DLD1 (cell line): ENCODE measurements at regions not wholly inside any gene's neighbourhood (a gene's known extent, or its start where the extent isn't known, plus 50 kb on each side); places are given as distances from the start of the nearest gene placed in this dataset.

ENCODE experiments used
- in situ Hi-C: cut with HindIII; loops from 2 replicates; pipeline ENCODE4 v1.10.0; 2017; ENCODE audit warnings: low sequenced_read_pairs

DNA sequence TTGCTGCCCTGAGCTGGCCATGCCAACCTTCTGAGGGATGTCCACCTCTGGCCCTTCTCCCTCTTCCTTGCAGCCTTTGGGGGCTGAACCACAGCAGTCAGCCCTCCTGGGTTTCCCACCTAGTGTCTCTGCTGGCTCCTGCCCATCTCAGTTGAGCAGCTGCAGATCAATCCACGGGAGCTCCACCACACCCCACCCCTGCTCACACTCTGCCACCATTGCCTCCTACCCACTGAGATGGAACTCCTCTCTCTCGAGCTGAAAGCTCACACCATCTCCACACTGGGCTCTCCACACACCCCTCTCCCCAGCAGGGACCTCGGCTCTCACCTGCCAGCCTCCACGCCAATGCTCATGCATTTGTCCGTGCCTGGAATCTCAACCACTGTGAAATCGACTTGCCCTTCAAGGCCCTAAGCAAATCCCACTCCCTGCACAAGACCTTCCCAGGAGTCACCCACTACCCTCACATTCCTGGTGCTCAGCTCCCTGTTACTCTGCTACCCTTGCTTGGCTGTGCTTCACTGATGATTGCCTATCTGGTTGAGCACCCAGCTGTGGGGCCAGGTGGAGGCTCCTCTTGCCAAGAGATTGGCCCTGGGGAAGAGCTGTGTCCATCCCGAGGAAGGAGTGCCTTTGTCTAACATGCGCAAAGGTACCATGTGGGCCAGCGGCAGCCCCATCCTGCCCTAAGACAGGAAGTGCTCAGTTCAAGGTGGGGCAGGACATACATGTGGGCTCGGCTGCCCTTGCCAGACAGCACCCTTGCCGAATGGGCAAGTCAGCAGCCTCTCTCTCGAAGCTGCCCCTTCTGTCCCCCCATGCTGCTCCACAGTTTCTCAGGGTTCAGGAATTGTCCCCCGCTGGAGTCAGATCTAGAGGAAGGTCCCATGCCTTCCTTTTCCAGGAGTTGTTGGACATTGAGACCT is 208.7 kb downstream of the CYP26B1 start:
- in situ Hi-C loops = loop anchor here (10.0 kb wide), 1 partner anchor 124 kb away; no protein-coding TSS in a partner anchor

DNA sequence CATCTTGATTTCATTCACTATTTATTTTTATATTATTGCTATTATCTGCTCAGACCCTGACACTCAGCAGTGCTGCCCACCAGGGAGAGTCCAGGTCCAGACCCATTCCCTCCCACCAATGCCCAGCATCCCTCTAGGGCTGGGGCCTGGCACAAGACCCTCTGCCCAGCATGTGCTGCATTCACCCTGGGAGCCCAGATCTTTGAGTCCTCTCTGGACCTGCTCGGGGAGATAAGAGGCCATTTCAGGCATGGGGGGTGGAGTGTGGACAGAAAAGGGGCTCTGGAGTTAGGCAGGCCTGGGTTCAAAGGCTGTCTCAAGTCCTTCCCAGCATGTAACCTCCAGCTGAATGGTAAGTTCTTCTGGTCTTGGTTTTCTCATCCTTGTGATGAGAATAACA is 209.6 kb downstream of the CYP26B1 start:
- in situ Hi-C loops = loop anchor here (10.0 kb wide), 1 partner anchor 123 kb away; no protein-coding TSS in a partner anchor

DNA sequence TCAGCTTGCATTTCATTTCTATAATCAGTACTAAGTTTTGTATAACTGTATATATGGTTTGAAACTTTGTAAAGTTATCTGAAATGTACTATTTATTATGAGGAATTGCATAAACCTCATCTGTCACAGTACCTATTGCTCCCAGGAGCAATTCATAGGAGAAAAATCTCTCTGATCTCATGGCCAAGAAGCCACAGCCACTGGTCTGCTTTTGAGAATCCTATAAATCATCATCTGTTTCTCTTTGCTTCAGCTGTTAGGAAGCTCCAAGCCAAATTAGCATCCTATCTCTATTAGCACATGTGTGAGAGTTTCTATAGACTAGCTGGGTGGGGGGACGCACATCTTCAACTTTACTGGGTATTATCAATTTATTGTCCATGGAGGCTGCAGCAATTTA is 210.3 kb downstream of the CYP26B1 start:
- in situ Hi-C loops = loop anchor here (10.0 kb wide), 1 partner anchor 123 kb away; no protein-coding TSS in a partner anchor

DNA sequence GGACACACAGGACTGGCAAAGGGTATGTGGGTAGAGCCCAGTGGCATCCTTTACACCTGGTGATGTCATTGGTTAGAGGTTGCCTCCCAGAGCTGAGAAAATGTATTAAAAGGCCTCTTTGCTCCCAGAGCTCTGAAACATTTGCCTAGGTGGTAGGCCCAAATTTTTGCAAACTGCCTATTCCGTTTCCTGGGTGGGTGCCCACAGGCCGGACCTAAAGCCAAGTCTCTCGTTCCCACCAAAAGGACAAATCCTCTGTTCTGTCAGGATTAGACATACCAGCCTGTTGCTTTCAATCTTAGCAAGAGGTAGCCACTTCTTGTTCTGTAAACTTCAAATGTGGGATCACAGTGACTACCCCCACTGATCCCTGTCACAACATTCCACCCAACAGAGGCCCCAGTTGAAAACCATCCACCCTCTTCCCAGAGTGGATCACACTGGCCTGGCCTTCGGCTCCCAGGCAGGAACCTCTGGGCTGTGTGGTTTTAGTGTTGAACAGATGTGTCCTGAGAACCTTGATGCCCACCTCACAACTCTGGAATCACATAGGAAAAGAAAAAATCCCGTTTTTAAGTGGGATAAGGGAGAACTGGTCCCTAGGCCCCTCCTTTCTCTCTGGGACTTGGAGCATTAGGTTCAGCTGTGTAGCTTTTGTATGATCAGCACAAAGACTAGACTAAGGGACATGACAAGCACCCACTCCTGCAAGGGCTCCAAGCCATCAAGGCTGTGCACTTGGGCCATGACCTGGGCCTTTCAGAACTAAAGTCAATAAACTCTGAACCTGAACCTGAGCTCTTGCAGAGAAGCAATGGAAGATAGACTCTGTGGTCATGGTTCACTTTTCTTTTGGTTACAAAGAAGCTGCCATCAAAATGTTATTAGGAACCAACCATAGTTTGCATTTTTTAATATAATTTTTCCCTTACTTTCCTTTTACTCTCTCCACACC is 211.3 kb downstream of the CYP26B1 start:
- in situ Hi-C loops = loop anchor here (10.0 kb wide), 1 partner anchor 122 kb away; no protein-coding TSS in a partner anchor

DNA sequence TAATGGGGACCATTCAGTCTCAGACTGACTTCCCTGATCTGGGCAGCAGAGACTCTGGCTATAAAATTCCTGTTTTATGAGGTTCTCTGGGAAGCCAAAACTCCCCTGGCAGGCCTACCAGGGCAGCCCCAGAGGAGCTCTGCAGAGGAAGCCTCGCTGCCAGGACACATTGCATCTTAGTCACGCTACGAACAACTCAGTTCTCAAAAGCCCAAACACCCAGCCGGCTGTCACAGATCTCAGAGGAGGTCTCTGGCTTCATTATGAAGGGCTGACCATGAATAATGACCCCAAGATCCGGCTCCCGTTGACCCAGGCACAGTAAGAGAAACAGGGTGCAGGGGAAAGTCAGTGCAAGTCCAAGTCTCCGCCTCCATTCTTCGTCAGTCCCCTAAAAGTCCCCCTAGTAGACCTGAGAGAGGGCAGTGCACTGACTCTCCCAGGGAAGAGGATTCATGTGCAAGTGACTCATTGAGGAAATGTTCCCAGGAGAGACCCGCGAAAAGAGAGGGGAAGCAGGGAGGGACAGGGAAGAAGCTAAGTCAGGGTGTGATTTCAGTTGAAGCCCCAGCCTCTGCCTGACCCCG is 212.3 kb downstream of the CYP26B1 start:
- in situ Hi-C loops = loop anchor here (10.0 kb wide), 1 partner anchor 121 kb away; no protein-coding TSS in a partner anchor

DNA sequence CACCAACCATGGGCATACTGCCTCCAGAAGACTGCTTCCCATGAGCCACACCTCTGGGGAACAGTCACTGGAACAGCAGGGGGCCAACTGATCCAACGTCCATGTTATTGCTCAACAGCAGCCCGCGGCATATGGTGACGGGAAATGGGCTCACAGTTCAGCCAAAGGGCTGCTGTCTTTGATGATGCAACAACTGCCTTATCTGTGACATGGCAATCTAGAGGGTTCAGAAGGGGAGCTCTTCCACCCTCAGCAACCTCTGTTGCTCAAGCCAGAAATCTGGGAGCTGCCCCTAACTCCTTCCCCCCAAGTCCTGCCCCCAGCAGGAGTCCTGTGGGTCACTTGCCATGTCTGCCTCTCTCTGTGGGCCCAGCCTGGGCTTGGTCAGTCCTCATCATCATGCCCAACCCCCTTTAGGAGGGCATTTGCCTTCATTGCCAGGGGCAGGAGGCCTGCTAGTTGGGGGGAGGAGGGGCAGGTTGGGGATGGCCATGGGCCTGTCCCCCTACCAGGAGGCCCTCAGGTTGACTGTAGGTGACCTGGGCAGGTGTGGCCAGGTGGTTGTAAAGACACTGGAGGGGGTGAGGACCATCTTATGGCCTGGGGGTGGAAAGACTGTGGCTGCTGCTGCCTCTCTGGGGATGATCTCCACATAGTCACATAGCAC is 212.9 kb downstream of the CYP26B1 start:
- in situ Hi-C loops = loop anchor here (10.0 kb wide), 1 partner anchor 120 kb away; no protein-coding TSS in a partner anchor

DNA sequence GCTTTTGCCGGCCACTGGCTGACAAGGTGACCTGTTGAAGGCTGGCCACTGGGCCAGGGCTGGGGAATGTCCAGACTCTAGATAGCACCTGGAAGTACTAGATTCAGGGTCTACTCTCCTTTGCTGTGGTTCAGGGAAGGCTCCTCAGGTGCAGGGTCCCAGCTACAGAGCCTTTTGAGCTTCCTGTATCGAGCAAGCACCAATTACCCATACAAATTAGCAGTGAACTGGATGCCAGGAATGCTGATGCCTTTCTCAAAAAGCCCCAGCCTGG is 213.4 kb downstream of the CYP26B1 start:
- in situ Hi-C loops = loop anchor here (10.0 kb wide), 1 partner anchor 119 kb away; no protein-coding TSS in a partner anchor

DNA sequence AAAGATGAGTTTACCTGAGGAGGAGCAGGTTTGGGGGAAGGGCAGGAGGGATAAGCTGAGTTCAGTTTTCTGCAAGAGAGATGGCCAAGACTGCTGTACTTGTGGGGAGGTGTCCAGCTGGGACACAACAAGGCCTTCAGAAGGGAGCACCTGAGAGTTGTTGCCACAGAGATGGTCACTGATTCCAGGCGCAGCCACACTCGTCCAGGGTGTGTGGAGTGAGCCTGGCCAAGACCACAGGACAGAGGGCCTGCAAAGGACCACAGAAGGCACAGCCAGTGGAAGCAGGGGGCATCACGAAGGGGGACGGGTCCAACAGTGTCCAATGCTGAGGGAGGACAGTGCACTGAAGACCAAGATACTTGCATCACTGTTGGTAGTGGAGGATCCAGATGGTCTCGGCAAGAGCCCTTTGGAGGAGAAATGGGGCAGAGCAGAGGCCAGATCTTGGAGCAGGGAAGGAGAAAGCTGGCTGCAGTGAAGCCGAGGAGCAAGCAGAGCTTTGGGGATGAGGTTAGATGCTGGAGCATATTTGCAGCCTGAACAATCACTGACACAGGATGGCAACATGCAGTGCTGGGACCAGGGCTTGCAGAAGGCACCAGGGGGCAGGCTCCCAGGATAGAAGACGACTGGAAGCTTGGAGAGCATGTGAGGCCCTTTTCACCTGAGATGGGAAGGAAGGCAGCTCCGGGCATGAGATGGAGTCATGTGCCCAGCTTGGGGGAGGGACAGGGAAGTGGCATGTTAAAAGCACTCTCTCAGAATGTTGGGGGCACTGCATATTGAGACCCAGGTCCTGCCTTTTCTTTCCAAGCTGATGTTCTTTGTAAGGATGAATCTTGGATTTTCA is 214.0 kb downstream of the CYP26B1 start:
- in situ Hi-C loops = loop anchor here (10.0 kb wide), 1 partner anchor 119 kb away; no protein-coding TSS in a partner anchor

DNA sequence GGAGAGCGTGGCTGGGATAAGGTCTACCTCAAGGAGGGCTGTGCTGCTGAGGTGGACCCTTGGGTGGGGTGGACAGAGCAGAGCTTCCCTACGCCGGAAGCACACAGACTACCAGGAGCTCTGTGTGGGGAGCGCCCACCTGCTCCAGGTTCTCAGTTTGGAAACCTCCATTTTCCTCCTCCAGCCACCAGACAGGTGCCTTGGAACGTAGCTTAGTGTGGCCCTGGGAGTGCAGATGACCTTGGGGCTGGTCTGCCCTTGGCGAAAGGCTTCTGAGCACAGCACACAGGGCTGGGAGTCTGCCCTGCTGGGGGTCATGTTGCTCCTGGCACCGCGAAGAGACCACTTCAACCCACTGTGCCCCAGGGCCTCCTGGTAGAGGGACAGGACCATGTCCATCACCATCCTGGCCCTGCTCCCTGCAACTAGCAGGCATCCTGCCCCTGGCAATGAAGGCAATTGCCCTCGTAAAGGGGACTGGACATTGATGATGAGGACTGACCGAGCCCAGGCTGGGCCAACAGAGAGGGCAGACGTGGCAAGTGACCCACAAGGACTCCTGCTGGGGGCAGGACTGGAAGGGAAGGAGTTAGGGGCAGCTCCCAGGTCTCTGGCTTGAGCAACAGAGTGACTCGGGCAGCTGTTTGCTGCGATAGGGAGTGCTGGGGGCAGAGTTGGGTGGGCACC is 214.7 kb downstream of the CYP26B1 start:
- in situ Hi-C loops = loop anchor here (10.0 kb wide), 1 partner anchor 118 kb away; no protein-coding TSS in a partner anchor

DNA sequence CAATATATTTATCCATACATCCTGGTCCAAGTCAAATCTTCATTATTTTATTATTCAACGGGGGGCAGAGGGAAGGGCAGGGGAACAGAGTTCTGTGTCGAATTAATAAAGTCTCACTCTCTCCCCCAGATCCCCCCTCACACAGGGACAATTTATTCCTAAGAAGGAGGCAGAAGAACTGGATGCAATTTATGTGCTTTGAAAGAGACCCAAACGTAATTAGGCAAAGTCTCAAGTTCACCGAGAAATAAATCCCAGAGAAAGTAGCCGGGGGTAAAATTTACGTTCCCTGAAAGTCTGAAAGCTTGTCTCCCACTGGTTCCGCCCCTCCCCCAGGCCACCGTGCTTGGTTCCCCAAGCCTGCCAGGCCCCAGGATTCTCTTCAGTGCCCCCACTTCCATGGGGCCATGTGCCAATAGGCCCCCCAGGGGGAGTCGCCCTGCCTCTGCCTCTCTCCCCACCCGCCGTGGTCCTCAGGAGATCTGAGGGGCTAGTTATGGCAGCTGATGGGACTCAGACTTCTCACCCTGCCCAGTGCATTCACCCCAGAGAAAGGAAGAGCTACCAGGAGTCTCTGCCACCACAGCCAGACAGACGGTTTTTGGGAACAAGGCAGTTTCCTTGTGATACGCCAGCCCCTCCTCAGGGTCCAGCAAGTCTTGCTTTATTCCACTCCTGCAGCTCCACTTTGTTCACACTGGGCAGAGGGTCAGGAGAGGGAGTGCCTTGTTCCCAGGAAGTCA is 215.5 kb downstream of the CYP26B1 start:
- in situ Hi-C loops = loop anchor here (10.0 kb wide), 1 partner anchor 117 kb away; no protein-coding TSS in a partner anchor

DNA sequence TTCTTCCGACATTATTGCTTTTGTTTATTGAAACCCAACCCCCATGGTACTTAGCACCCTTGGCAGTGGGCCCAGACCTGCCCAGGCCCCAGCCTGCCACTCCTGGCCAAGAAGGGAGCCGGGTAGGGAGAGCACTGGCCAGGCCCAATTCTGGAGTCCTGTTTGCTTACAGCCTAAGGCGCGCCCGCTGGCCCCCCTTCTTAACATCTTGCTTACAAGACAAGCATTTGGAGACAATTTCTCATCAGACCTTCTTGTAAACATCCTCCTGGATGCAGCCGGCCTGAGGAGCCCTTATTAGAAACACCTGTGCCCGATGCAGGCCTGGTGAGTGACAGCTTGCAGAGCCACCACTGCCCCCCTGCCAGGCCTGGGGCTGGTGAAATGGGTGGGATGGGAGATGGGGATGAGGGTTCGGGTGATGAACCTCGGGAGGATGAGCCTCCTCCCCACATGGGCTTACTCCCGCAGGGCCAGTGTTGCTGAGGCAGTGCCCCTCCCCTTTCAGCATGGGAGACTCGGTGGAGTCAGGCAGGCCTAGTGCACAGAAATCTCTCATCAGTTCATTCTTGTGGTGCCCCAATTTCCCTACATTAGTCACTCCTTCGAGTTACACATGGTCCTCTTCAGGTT is 217.5 kb downstream of the CYP26B1 start:
- in situ Hi-C loops = loop anchor here (10.0 kb wide), 1 partner anchor 115 kb away; no protein-coding TSS in a partner anchor

DNA sequence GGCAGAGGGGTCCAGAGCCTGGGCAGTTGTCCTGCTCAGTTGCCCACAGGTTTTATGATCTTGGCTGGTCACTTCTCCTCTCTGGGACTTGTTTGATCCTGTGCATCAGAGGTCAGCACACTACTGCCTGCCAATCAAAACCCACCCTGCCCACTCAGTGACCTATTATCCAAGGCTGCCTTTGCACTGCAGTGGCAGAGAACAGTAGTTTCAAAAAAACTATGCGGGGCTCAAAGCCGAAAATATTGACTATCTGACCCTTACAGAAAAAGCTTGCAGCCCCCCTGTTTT is 218.2 kb downstream of the CYP26B1 start:
- in situ Hi-C loops = no loop called here

DNA sequence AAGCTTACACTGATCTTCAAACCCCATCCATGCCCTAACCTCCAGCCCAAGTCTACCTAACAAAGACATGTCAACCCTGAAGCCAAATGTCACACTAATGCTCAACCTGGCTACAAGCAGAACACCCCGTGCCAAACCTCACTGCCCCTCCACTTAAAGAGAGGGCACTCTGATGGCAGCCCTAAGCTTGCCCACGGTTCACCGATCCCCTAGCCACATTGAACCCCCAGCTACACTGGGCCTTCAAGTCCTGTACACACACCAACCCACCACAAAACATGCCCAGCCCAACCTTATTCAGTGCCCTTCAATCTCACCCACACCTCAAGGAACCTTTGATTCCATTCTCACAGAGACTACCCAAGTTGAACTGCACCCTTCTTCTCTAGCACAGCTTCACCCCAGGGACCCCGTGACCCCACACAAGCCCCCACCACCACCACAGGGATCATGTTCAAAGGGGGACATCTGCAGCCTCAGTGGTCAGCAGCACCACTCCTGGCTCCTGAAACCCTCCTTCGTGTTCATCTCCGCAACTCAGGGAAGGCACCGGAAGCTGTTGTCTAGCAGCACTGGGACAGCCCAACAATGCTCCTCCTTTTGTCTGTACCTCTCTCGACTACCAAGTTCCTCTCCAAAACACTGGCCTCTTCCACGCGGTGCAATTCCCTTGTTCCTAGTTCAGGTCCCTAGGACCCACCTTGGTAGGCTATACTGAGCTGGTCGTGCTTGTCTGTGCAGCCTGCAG is 218.8 kb downstream of the CYP26B1 start:
- in situ Hi-C loops = no loop called here

DNA sequence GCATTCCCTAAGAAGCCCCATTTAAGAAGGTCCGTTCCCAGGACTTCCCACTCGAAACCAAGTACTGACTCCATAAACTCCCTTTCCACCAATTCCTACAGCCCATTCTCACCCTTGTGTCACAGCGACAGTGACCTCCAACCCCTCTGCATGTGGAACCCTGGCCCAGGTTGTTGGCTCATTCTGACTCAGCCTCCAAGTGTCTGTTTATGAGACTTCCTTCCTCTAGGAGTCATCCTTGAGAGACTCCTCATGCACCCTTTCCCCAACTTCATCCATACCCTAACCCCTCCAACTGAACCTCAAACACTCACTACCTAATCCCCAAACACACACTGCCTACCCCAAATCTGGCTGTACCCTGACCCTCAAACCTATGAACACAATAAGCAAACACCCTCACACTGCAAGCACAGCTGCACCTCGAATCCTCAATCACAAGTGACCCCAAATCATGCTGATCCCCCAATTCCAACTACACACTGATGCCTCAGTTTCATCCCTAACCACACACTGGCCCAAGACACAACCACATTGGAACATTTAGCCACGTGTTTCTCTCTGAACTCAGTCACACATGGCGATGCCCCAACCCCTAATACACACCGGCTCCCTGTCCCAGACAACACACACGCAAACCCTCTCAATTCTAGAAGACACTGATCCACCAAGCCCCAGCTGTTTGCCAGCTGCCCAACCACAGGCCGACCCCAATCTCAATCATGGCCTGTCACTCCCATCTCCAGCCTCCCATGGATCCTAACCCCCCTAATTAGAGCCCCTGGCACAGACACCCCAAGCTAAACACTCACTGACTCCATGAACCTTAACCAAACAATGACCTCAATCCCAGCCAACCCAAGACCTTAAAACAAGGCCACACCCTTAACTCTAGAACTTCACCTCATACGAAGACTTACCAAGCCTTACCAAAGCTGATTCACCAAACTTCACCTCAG is 219.6 kb downstream of the CYP26B1 start:
- in situ Hi-C loops = no loop called here

DNA sequence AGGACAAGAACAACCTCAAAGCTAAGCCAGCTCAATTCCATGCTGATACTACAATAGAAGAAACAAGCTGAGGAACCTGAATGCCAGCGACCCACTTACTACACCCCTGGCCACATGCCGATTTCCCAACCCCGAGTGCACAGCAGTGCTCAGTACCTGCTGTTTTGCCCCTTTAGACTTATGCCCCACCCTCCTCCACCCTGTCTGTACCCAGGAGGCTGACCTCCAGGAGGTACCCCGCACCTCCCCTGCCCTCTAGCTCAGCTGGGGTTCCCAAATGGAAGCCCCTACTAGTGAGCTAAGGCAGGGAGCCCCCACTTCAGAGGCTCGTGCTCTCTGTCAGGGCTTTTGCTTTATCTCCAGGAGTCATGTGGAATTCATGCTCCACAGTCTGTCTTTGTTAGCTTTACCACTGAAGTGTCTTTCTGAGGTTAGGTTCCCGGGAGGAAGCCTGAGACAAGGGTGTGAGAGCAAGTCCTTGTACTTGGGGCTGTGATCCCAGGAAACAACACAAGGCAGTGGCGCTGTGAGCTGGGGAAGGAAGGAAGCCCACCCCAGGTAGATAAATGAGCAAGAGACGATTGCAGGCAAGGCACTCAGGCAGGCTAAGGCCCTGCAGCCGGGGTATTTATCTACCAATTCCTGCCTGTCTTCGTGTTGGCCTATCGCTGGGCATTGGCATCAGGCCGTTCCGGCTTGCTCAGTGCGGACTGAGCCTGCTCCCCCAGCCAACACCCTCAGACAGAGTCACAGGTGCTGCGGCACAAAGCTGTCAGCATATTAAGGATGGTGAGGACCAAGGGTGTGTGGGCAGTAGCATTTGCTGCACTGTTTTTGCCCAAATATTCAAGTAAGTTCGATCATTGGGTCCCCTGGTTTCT is 220.5 kb downstream of the CYP26B1 start:
- in situ Hi-C loops = no loop called here
